ENCODE measurements at regions not wholly inside any gene's neighbourhood (a gene's known extent, or its start where the extent isn't known, plus 50 kb on each side); places are given as distances from the start of the nearest gene placed in this dataset.

- DNase-seq, result no peak
Measured at GRCh38 chr7:19206721-19207120, 61.5 kb upstream of the FERD3L start.

- no peak for DNase-seq
Measured at GRCh38 chr7:19203686-19204085, 58.5 kb upstream of the FERD3L start.

GRCh38 chr7:19202599-19202998 lies 57.4 kb upstream of the FERD3L start:
- DNase-seq, result no peak
